ENCODE measurements at regions not wholly inside any gene's neighbourhood (a gene's known extent, or its start where the extent isn't known, plus 50 kb on each side); places are given as distances from the start of the nearest gene placed in this dataset.

DNA sequence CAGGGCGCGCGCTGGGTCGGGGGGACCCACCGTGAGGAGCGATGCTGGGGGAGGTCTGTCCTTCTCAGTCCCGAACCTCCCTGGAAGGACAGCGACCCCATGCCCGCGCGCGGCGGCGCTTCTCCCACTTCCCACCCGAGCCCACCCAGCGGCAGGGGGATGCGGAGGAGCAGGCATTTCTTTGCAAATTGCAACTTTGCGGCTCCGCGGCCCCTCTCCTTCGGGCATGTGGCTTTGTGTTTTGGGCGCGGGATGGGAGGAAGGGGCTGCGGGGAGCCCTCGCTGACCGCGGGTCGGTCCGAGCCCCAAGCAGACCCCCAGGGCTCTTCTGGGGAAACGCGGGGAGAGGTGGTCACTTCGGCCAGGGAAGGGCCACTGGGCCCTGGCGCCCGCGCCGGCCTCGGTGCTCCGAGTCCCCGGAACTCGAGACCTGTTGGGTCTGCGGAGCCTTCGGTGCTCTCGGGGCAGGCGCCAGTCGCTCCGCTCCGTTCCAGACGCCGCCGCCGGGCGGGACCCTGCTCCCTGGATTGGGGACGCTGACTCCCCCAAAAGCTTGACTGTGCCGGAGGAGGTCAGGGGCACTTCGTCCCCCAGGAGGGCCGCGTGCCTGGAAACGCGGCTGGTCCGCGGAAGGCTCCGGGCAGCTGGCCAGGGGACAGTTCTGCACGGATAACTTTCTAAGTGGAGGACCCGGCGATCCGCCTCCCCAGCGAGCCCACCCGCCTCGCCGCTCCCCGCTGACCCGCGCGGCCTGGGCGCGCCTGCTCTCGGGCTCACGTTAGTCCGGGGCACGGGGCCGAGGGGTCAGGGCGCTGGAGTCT lies 164.2 kb upstream of the DPP6 start:
- Histone ChIP-seq H3K9ac (ENCODE audit: insufficient read depth, low read length, poor library complexity, severe bottlenecking) (no peak overlapping the region), H3K4me2 (replicated peaks; ENCODE audit: extremely low read depth, low read length, poor library complexity, severe bottlenecking) (no peak overlapping the region), H3K79me2 (ENCODE audit: insufficient read depth, low read length) (no peaks in the 10 kb centered on the region), H3K9me3 (replicated peaks in 1 of 2; ENCODE audit: control insufficient read depth in 1 of 2, insufficient read depth in 1 of 2, low read length in 2 of 2) (peaks cover 0 to 9% of the 10 kb centered on the region in 2 donors), H3K36me3 (replicated peaks in 1 of 2; ENCODE audit: control insufficient read depth in 1 of 2, insufficient read depth in 2 of 2, low read length in 2 of 2) (no peaks in the 10 kb centered on the region), H4K20me1 (ENCODE audit: insufficient read depth, low read length) (no peaks in the 10 kb centered on the region), H3K4me1 (ENCODE audit: control insufficient read depth in 1 of 2, insufficient read depth in 2 of 2, low read length in 2 of 2) (no peaks in the 10 kb centered on the region), H3K27me3 (ENCODE audit: control insufficient read depth in 2 of 2, insufficient read depth in 2 of 2, low read length in 2 of 2) (peaks cover 3 to 32% of the 10 kb centered on the region in 2 donors), H3K4me3 (replicated peaks in 1 of 3; ENCODE audit: low read depth in 2 of 3, low read length in 3 of 3) (no peak overlapping the region), H2AFZ (ENCODE audit: insufficient read depth, low read depth, low read length, poor library complexity, severe bottlenecking) (no peak overlapping the region), H3K27ac (ENCODE audit: low read depth in 1 of 2, low read length in 2 of 2) (no peak overlapping the region)
- TF ChIP-seq, protein P1, sequence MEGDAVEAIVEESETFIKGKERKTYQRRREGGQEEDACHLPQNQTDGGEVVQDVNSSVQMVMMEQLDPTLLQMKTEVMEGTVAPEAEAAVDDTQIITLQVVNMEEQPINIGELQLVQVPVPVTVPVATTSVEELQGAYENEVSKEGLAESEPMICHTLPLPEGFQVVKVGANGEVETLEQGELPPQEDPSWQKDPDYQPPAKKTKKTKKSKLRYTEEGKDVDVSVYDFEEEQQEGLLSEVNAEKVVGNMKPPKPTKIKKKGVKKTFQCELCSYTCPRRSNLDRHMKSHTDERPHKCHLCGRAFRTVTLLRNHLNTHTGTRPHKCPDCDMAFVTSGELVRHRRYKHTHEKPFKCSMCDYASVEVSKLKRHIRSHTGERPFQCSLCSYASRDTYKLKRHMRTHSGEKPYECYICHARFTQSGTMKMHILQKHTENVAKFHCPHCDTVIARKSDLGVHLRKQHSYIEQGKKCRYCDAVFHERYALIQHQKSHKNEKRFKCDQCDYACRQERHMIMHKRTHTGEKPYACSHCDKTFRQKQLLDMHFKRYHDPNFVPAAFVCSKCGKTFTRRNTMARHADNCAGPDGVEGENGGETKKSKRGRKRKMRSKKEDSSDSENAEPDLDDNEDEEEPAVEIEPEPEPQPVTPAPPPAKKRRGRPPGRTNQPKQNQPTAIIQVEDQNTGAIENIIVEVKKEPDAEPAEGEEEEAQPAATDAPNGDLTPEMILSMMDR (IDR thresholded peaks at IDR 0.05) = no peak
- no peaks in the 10 kb centered on the region for H3K4me1 Mint-ChIP-seq
- H3K9me3 Mint-ChIP-seq = peaks cover 0 to 26% (median 17%) of the 10 kb centered on the region in 7 donors
- H3K36me3 Mint-ChIP-seq = peaks cover 0 to 2% of the 10 kb centered on the region in 2 donors
- peaks cover 30 to 37% (median 31%) of the 10 kb centered on the region in 3 donors for H3K27me3 Mint-ChIP-seq (ENCODE audit: low read depth in 3 of 3)
- peak overlapping the region in 1 of 2 donors; percentile 76 for H3K4me3 Mint-ChIP-seq
- DNase-seq = no peak
- intact Hi-C loops (cut with micrococcal nuclease) = no loop called here
- no peak overlapping the region for H3K27ac Mint-ChIP-seq
- 2% methylated on average over 77 of the region's 82 CpGs for WGBS (ENCODE audit: insufficient coverage)

DNA sequence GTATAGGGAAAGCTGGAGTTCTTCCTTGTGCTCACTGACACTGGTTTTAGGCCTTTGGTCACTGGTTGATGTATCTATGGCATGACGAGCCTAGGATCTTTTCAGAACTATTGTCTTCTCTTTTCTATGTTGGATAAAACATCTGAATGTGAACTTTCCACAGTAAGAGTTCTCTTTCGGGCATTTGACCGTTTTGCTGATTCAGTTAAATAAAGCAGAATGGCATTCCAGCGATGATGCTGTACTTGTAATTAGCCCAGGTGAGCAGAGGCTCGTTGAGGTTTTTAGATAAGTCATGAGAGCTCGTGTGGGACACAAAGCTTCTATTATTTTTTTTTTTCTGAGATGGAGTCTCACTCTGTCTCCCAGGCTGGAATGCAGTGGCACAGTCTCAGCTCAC lies 160.2 kb upstream of the DPP6 start:
- Histone ChIP-seq H3K4me3 (replicated peaks in 1 of 3; ENCODE audit: low read depth in 2 of 3, low read length in 3 of 3) (no peak overlapping the region), H3K27me3 (ENCODE audit: control insufficient read depth in 2 of 2, insufficient read depth in 2 of 2, low read length in 2 of 2) (peaks cover 3 to 22% of the 10 kb centered on the region in 2 donors), H2AFZ (ENCODE audit: insufficient read depth, low read depth, low read length, poor library complexity, severe bottlenecking) (no peak overlapping the region), H3K79me2 (ENCODE audit: insufficient read depth, low read length) (no peaks in the 10 kb centered on the region), H3K9ac (ENCODE audit: insufficient read depth, low read length, poor library complexity, severe bottlenecking) (no peak overlapping the region), H3K27ac (ENCODE audit: low read depth in 1 of 2, low read length in 2 of 2) (no peak overlapping the region), H3K9me3 (replicated peaks in 1 of 2; ENCODE audit: control insufficient read depth in 1 of 2, insufficient read depth in 1 of 2, low read length in 2 of 2) (peaks cover 0 to 9% of the 10 kb centered on the region in 2 donors), H3K36me3 (replicated peaks in 1 of 2; ENCODE audit: control insufficient read depth in 1 of 2, insufficient read depth in 2 of 2, low read length in 2 of 2) (no peaks in the 10 kb centered on the region), H3K4me1 (ENCODE audit: control insufficient read depth in 1 of 2, insufficient read depth in 2 of 2, low read length in 2 of 2) (no peaks in the 10 kb centered on the region), H3K4me2 (replicated peaks; ENCODE audit: extremely low read depth, low read length, poor library complexity, severe bottlenecking) (no peak overlapping the region), H4K20me1 (ENCODE audit: insufficient read depth, low read length) (no peaks in the 10 kb centered on the region)
- 84% methylated on average over 5 of the region's 6 CpGs for WGBS (ENCODE audit: insufficient coverage)
- no peak for DNase-seq
- Mint-ChIP-seq H3K36me3 (no peaks in the 10 kb centered on the region), H3K27me3 (ENCODE audit: low read depth in 3 of 3) (peaks cover 16 to 22% (median 17%) of the 10 kb centered on the region in 3 donors), H3K9me3 (peaks cover 0 to 13% (median 8%) of the 10 kb centered on the region in 7 donors), H3K4me3 (no peak overlapping the region), H3K27ac (no peak overlapping the region), H3K4me1 (no peaks in the 10 kb centered on the region)
- TF ChIP-seq, protein P1 (IDR thresholded peaks at IDR 0.05) = no peak
- intact Hi-C loops (cut with micrococcal nuclease) = no loop called here

Data from CD14-positive monocyte (primary cell).